Lower lobe of right lung (tissue), 2 donors: ENCODE measurements at regions not wholly inside any gene's neighbourhood (a gene's known extent, or its start where the extent isn't known, plus 50 kb on each side); places are given as distances from the start of the nearest gene placed in this dataset.

Experiments
- ATAC-seq, 2 donors: fragments of 200-7000 bp; cut with Tn5 transposase; one replicate each; pipeline ENCODE4 v1.9.1; 2020 to 2022; ENCODE audit warnings: mild to moderate bottlenecking in 2 of 2, moderate library complexity in 2 of 2
- DNase-seq: peaks from one replicate; pipeline ENCODE4 v3.0.0-alpha.2; 2020
- H3K27ac ChIP-seq: fragments of 200-600 bp; one replicate; pipeline ENCODE4 v1.8.0; 2022
- H3K27me3 ChIP-seq: fragments of 200-600 bp; one replicate; pipeline ENCODE4 v1.8.0; 2022; ENCODE audit warnings: low read depth
- H3K36me3 ChIP-seq: fragments of 200-600 bp; one replicate; pipeline ENCODE4 v1.8.0; 2022; ENCODE audit warnings: mild to moderate bottlenecking
- H3K4me1 ChIP-seq: fragments of 200-600 bp; one replicate; pipeline ENCODE4 v1.8.0; 2022
- H3K4me3 ChIP-seq: fragments of 200-600 bp; one replicate; pipeline ENCODE4 v1.8.0; 2022; ENCODE audit warnings: mild to moderate bottlenecking
- H3K9me3 ChIP-seq: fragments of 200-600 bp; one replicate; pipeline ENCODE4 v1.8.0; 2022
- intact Hi-C: fragments of 100-400 bp; cut with DNase I; formaldehyde crosslinking; loops from one replicate; pipeline ENCODE4 v1.11.0; 2022
- TF ChIP-seq, protein P1 (sequence below): fragments of 200-600 bp; IDR thresholded peaks from one replicate; pipeline ENCODE4 v1.8.0; 2022; ENCODE audit warnings: antibody characterized with exemption, mild to moderate bottlenecking
- donor health status: DM: no; HTN: yes; CAD: no; lungs with severe emphysema.

DNA sequence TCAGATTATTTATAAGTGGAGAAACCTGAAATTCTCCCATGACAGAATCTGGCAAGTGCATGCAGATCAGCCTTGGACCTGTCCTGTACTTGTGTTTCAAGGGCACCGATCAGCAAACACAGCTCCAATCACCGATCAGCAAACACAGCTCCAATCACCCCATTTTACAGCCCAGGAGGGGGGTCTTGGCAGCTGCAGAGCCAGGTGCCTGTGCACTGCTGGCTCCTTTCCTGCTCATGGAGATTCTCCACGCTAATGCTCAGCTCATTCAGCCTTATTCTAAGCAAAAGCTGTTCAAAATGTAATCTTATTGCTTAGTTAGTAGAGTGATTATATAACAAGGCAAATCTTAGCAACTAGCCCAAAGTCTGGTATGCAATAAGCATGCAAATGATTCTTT, 623.1 kb upstream of the HS6ST1 start:
- TF ChIP-seq, protein P1, sequence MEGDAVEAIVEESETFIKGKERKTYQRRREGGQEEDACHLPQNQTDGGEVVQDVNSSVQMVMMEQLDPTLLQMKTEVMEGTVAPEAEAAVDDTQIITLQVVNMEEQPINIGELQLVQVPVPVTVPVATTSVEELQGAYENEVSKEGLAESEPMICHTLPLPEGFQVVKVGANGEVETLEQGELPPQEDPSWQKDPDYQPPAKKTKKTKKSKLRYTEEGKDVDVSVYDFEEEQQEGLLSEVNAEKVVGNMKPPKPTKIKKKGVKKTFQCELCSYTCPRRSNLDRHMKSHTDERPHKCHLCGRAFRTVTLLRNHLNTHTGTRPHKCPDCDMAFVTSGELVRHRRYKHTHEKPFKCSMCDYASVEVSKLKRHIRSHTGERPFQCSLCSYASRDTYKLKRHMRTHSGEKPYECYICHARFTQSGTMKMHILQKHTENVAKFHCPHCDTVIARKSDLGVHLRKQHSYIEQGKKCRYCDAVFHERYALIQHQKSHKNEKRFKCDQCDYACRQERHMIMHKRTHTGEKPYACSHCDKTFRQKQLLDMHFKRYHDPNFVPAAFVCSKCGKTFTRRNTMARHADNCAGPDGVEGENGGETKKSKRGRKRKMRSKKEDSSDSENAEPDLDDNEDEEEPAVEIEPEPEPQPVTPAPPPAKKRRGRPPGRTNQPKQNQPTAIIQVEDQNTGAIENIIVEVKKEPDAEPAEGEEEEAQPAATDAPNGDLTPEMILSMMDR: no peak
- DNase-seq (no peak), ATAC-seq (no peak)
- intact Hi-C loops: no loop called here
- H3K4me1 ChIP-seq: no peaks in the 10 kb centered on the region
- no peak overlapping the region for H3K4me3 ChIP-seq
- H3K36me3 ChIP-seq: no peaks in the 10 kb centered on the region
- H3K27ac ChIP-seq: no peak overlapping the region
- H3K9me3 ChIP-seq: no peaks in the 10 kb centered on the region
- no peaks in the 10 kb centered on the region for H3K27me3 ChIP-seq

DNA sequence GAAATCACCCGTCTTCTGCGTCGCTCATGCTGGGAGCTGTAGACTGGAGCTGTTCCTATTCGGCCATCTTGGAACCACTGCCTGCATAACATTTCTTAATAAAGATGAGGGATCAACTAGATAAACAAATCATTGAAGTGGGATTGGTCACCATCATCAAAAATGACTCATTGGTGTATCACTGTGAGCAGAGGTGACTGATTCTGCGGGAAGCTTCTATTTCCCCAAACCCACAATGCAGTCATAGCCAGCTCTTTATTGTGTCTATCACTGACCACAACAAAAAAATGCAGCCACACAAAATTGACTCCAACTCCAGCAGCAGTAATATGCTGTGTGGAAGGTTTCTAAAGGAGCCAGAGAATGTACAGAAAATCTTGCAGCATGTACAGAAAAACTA, 630.7 kb upstream of the HS6ST1 start:
- no peak for DNase-seq

DNA sequence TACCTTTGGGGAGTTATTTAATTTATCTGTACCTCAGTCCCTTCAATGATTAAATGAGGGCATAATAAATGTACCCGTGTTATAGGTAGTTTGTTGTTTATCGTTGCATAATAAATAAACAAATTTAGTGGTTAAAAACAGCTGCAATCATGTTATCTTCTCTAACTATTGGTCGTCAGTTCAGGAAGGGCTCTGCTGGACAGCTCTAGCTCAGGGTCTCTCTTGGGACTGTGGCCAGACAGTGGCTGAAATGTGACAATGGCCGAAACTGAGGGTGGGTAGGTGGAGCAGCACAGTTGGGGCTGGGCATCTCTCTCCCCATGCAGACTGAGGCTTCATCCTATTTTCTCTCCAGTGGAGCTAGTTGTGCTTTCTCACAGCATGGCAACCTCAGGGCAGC, 632.1 kb upstream of the HS6ST1 start:
- H3K36me3 ChIP-seq: no peaks in the 10 kb centered on the region
- H3K27me3 ChIP-seq: no peaks in the 10 kb centered on the region
- no peak for ATAC-seq
- no peaks in the 10 kb centered on the region for H3K4me1 ChIP-seq
- no peaks in the 10 kb centered on the region for H3K9me3 ChIP-seq
- no peak for DNase-seq
- TF ChIP-seq, protein P1: no peak
- no peak overlapping the region for H3K4me3 ChIP-seq
- H3K27ac ChIP-seq: no peak overlapping the region
- intact Hi-C loops: no loop called here

More for the DNA sequence above, 630.7 kb upstream of the HS6ST1 start:
- Histone ChIP-seq H3K4me1 (no peaks in the 10 kb centered on the region), H3K27ac (no peak overlapping the region), H3K36me3 (no peaks in the 10 kb centered on the region), H3K27me3 (no peaks in the 10 kb centered on the region), H3K9me3 (no peaks in the 10 kb centered on the region), H3K4me3 (no peak overlapping the region)
- no peak for ATAC-seq
- intact Hi-C loops: no loop called here
- TF ChIP-seq, protein P1: no peak

DNA sequence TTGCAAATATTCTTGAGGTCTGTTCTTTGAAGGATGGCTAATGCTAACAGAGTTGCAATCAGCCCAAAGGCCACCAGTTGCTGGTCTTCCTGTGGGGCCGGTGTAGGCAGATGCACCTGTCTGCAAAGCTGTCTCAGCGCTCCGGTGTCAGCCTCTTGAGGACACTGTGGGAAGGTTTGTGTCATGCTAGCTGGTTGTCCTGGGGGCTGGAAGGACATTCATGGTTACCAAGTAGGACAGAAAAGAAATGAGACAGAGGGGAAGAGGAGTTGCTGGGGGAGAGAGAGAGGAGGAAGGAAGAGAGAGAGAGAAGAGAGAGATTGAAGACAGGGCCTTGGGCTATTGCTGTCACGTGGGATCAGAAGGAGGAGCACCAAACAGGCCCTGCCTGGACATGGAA, 639.6 kb upstream of the HS6ST1 start:
- H3K4me3 ChIP-seq: no peak overlapping the region
- TF ChIP-seq, protein P1: no peak
- no peaks in the 10 kb centered on the region for H3K27me3 ChIP-seq
- no peak overlapping the region for H3K27ac ChIP-seq
- peaks cover 13% of the 10 kb centered on the region for H3K9me3 ChIP-seq
- DNase-seq (no peak), ATAC-seq (no peak)
- intact Hi-C loops: no loop called here
- no peaks in the 10 kb centered on the region for H3K36me3 ChIP-seq
- no peaks in the 10 kb centered on the region for H3K4me1 ChIP-seq

DNA sequence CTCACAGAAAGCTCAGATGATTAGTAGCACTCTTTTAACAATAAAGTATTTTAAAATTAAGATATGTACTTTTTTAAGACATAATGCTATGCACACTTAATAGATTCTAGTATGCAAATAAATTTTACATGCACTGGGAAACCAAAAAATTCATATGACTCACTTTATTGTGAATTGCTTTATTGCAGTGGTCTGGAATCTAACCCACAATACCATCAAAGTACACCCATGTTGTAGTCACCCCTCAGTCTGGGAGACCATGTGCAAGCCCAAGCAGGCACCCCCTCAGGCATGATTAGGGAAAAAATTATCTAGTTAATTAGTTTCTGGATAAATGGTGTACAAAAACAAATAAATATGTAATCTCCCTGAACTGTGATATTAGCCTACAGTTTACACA, 649.0 kb upstream of the HS6ST1 start:
- Histone ChIP-seq H3K36me3 (no peaks in the 10 kb centered on the region), H3K4me1 (no peaks in the 10 kb centered on the region), H3K4me3 (no peak overlapping the region), H3K27ac (no peak overlapping the region), H3K27me3 (no peaks in the 10 kb centered on the region), H3K9me3 (peaks cover 2% of the 10 kb centered on the region)
- TF ChIP-seq, protein P1: no peak
- no peak for DNase-seq
- ATAC-seq: no peak
- intact Hi-C loops: no loop called here

DNA sequence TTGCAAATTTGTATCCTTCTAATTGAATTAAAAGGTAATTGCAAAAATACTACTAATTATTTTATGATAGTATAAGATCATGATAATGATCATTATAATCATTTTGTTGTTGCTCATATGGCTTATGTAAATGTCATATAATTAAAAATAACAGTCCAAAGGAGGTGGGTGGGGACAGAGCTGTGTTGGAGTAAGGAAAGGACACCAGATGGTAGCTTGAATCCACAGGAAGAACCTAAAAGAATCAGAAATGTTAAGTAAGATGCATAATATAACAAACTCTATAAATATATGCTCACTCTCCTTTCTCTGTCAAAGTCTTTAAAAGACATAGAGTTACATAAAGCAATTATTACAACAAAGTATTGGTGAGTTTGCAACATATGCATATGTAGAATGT, 650.7 kb upstream of the HS6ST1 start:
- Histone ChIP-seq H3K36me3 (no peaks in the 10 kb centered on the region), H3K27me3 (no peaks in the 10 kb centered on the region), H3K9me3 (no peaks in the 10 kb centered on the region), H3K4me1 (no peaks in the 10 kb centered on the region), H3K27ac (no peak overlapping the region), H3K4me3 (no peak overlapping the region)
- TF ChIP-seq, protein P1: no peak
- no peak for ATAC-seq
- DNase-seq: no peak
- intact Hi-C loops: no loop called here
